CD8-positive, alpha-beta memory T cell (primary cell): ENCODE measurements at regions not wholly inside any gene's neighbourhood (a gene's known extent, or its start where the extent isn't known, plus 50 kb on each side); places are given as distances from the start of the nearest gene placed in this dataset.

Experiments
- CTCF ChIA-PET: fragments of 350-600 bp; sonication (Branson Sonifier 250); formaldehyde crosslinking; loops from one replicate; lab custom pipeline; 2021; ENCODE audit warnings: antibody characterized with exemption; lab: Charles Lee
- POLR2A ChIA-PET: fragments of 350-600 bp; sonication (Branson Sonifier 250); formaldehyde crosslinking; loops from one replicate; lab custom pipeline; 2021; ENCODE audit warnings: antibody characterized with exemption; lab: Charles Lee
- DNase-seq, 5 donors: peaks; one replicate each; pipeline versions ENCODE4 v3.0.0 to v3.0.0-alpha.2; 2020 to 2022; ENCODE audit warnings: mixed read lengths in 1 of 5
- H3K27ac ChIP-seq: one replicate; pipeline ENCODE4 v1.7.0; 2013; ENCODE audit warnings: low read depth, mild to moderate bottlenecking, low read length, moderate library complexity
- H3K27me3 ChIP-seq: 2 replicates; pipeline ENCODE4 v1.7.0; 2013; ENCODE audit warnings: low read length, mild to moderate bottlenecking; ENCODE audit not compliant: insufficient read depth, poor library complexity, severe bottlenecking
- H3K36me3 ChIP-seq: 2 replicates; pipeline ENCODE4 v1.7.0; 2013; ENCODE audit warnings: mild to moderate bottlenecking, low read length, moderate library complexity; ENCODE audit not compliant: insufficient read depth
- H3K4me1 ChIP-seq: 2 replicates; pipeline ENCODE4 v1.7.0; 2013; ENCODE audit warnings: mild to moderate bottlenecking, low read length, moderate library complexity; ENCODE audit not compliant: insufficient read depth
- H3K4me3 ChIP-seq: 2 replicates; pipeline ENCODE4 v1.7.0; 2013; ENCODE audit warnings: mild to moderate bottlenecking, low read length
- H3K9me3 ChIP-seq: 2 replicates; pipeline ENCODE4 v1.7.0; 2013; ENCODE audit warnings: mild to moderate bottlenecking, low read length
- H3K27ac Mint-ChIP-seq, 8 donors: one replicate each; pipeline ENCODE4 v1.8.0; 2020 to 2021; ENCODE audit warnings: mixed read lengths in 8 of 8, mild to moderate bottlenecking in 6 of 8, inconsistent platforms in 3 of 8, moderate library complexity in 3 of 8
- H3K27me3 Mint-ChIP-seq, 2 donors: one replicate each; pipeline ENCODE4 v1.8.0; 2020 to 2021; ENCODE audit warnings: mixed read lengths in 2 of 2, mild to moderate bottlenecking in 1 of 2, moderate library complexity in 1 of 2
- H3K36me3 Mint-ChIP-seq, 3 donors: one replicate each; pipeline ENCODE4 v1.8.0; 2020 to 2021; ENCODE audit warnings: mixed read lengths in 3 of 3, inconsistent platforms in 1 of 3, mild to moderate bottlenecking in 1 of 3
- H3K4me1 Mint-ChIP-seq, 3 donors: one replicate each; pipeline ENCODE4 v1.8.0; 2020 to 2021; ENCODE audit warnings: mixed read lengths in 3 of 3, inconsistent platforms in 1 of 3, mild to moderate bottlenecking in 1 of 3
- H3K4me3 Mint-ChIP-seq, 7 donors: one replicate each; pipeline ENCODE4 v1.8.0; 2020 to 2021; ENCODE audit warnings: mixed read lengths in 7 of 7, mild to moderate bottlenecking in 6 of 7, moderate library complexity in 4 of 7, inconsistent platforms in 2 of 7
- H3K9me3 Mint-ChIP-seq, 5 donors: one replicate each; pipeline ENCODE4 v1.8.0; 2020 to 2022; ENCODE audit warnings: mixed read lengths in 5 of 5, mild to moderate bottlenecking in 3 of 5, moderate library complexity in 2 of 5, inconsistent platforms in 1 of 5

- Histone ChIP-seq H3K27ac (no peak overlapping the region), H3K36me3 (no peaks in the 10 kb centered on the region), H3K27me3 (no peaks in the 10 kb centered on the region), H3K4me3 (no peak overlapping the region), H3K9me3 (peaks cover 3% of the 10 kb centered on the region), H3K4me1 (no peaks in the 10 kb centered on the region)
- ChIA-PET CTCF (interaction anchor here (1.4 kb wide), 1 partner anchor 17 kb away, joined by 3 read pairs; no protein-coding TSS in a partner anchor), POLR2A (no interaction called here)
- no peaks in the 10 kb centered on the region for H3K36me3 Mint-ChIP-seq
- H3K9me3 Mint-ChIP-seq, result peaks cover 5 to 11% (median 7%) of the 10 kb centered on the region in 5 donors
- no peak overlapping the region for H3K4me3 Mint-ChIP-seq
- H3K27me3 Mint-ChIP-seq, result peaks cover 5 to 10% of the 10 kb centered on the region in 2 donors
- DNase-seq, result no peak
- H3K27ac Mint-ChIP-seq, result no peak overlapping the region
- H3K4me1 Mint-ChIP-seq, result no peaks in the 10 kb centered on the region
Observed at GRCh38 chr15:81595752-81596151, 221.7 kb upstream of the TMC3 start.

GRCh38 chr15:81589671-81590070 is 215.7 kb upstream of the TMC3 start:
- DNase-seq, result no peak
- Histone ChIP-seq H3K9me3 (no peaks in the 10 kb centered on the region), H3K4me1 (no peaks in the 10 kb centered on the region), H3K4me3 (no peak overlapping the region), H3K36me3 (no peaks in the 10 kb centered on the region), H3K27ac (no peak overlapping the region), H3K27me3 (no peaks in the 10 kb centered on the region)
- Mint-ChIP-seq H3K27me3 (peaks cover 0 to 8% of the 10 kb centered on the region in 2 donors), H3K9me3 (peaks cover 0 to 6% (median 2%) of the 10 kb centered on the region in 5 donors), H3K4me1 (no peaks in the 10 kb centered on the region), H3K36me3 (no peaks in the 10 kb centered on the region), H3K4me3 (no peak overlapping the region), H3K27ac (no peak overlapping the region)
- CTCF ChIA-PET, result no interaction called here
- POLR2A ChIA-PET, result no interaction called here

GRCh38 chr15:81575436-81576123 is 201.6 kb upstream of the TMC3 start:
- Histone ChIP-seq H3K9me3 (no peaks in the 10 kb centered on the region), H3K36me3 (no peaks in the 10 kb centered on the region), H3K4me1 (no peaks in the 10 kb centered on the region), H3K27me3 (no peaks in the 10 kb centered on the region), H3K27ac (no peak overlapping the region), H3K4me3 (no peak overlapping the region)
- DNase-seq, result no peak
- Mint-ChIP-seq H3K9me3 (peaks cover 0 to 5% (median 0%) of the 10 kb centered on the region in 5 donors), H3K4me1 (no peaks in the 10 kb centered on the region), H3K4me3 (no peak overlapping the region), H3K27ac (no peak overlapping the region), H3K27me3 (peaks cover 5 to 32% of the 10 kb centered on the region in 2 donors), H3K36me3 (no peaks in the 10 kb centered on the region)
- CTCF ChIA-PET, result no interaction called here
- POLR2A ChIA-PET, result no interaction called here

GRCh38 chr15:81573098-81573746 is 199.2 kb upstream of the TMC3 start:
- Mint-ChIP-seq H3K27me3 (peaks cover 3 to 32% of the 10 kb centered on the region in 2 donors), H3K4me1 (no peaks in the 10 kb centered on the region), H3K4me3 (no peak overlapping the region), H3K27ac (no peak overlapping the region), H3K9me3 (peaks cover 0 to 5% (median 0%) of the 10 kb centered on the region in 5 donors), H3K36me3 (no peaks in the 10 kb centered on the region)
- no peaks in the 10 kb centered on the region for H3K9me3 ChIP-seq
- H3K4me3 ChIP-seq, result no peak overlapping the region
- no peaks in the 10 kb centered on the region for H3K27me3 ChIP-seq
- DNase-seq, result no peak
- ChIA-PET CTCF (no interaction called here), POLR2A (no interaction called here)
- H3K36me3 ChIP-seq, result no peaks in the 10 kb centered on the region
- no peaks in the 10 kb centered on the region for H3K4me1 ChIP-seq
- H3K27ac ChIP-seq, result no peak overlapping the region

- DNase-seq, result no peak
- Histone ChIP-seq H3K27ac (no peak overlapping the region), H3K9me3 (no peaks in the 10 kb centered on the region), H3K4me3 (no peak overlapping the region), H3K27me3 (no peaks in the 10 kb centered on the region), H3K36me3 (no peaks in the 10 kb centered on the region), H3K4me1 (no peaks in the 10 kb centered on the region)
- peaks cover 5 to 32% of the 10 kb centered on the region in 2 donors for H3K27me3 Mint-ChIP-seq
- H3K4me1 Mint-ChIP-seq, result no peaks in the 10 kb centered on the region
- POLR2A ChIA-PET, result no interaction called here
- peaks cover 0 to 5% (median 0%) of the 10 kb centered on the region in 5 donors for H3K9me3 Mint-ChIP-seq
- H3K27ac Mint-ChIP-seq, result no peak overlapping the region
- CTCF ChIA-PET, result no interaction called here
- H3K4me3 Mint-ChIP-seq, result no peak overlapping the region
- H3K36me3 Mint-ChIP-seq, result no peaks in the 10 kb centered on the region
Observed at GRCh38 chr15:81572190-81572589, 198.2 kb upstream of the TMC3 start.

GRCh38 chr15:81569286-81570080 is 195.5 kb upstream of the TMC3 start:
- CTCF ChIA-PET, result no interaction called here
- peaks cover 5 to 20% of the 10 kb centered on the region in 2 donors for H3K27me3 Mint-ChIP-seq
- H3K27me3 ChIP-seq, result no peaks in the 10 kb centered on the region
- no peaks in the 10 kb centered on the region for H3K4me1 ChIP-seq
- H3K9me3 ChIP-seq, result no peaks in the 10 kb centered on the region
- H3K27ac ChIP-seq, result no peak overlapping the region
- H3K4me1 Mint-ChIP-seq, result no peaks in the 10 kb centered on the region
- H3K4me3 Mint-ChIP-seq, result no peak overlapping the region
- no peaks in the 10 kb centered on the region for H3K36me3 Mint-ChIP-seq
- H3K36me3 ChIP-seq, result no peaks in the 10 kb centered on the region
- no peak overlapping the region for H3K4me3 ChIP-seq
- no peak for DNase-seq
- POLR2A ChIA-PET, result no interaction called here
- H3K9me3 Mint-ChIP-seq, result peaks cover 0 to 7% (median 0%) of the 10 kb centered on the region in 5 donors
- no peak overlapping the region for H3K27ac Mint-ChIP-seq

- no peak overlapping the region for H3K4me3 Mint-ChIP-seq
- Histone ChIP-seq H3K27ac (no peak overlapping the region), H3K4me1 (no peaks in the 10 kb centered on the region), H3K36me3 (no peaks in the 10 kb centered on the region), H3K4me3 (no peak overlapping the region), H3K27me3 (no peaks in the 10 kb centered on the region), H3K9me3 (no peaks in the 10 kb centered on the region)
- CTCF ChIA-PET, result no interaction called here
- no peak for DNase-seq
- H3K4me1 Mint-ChIP-seq, result no peaks in the 10 kb centered on the region
- POLR2A ChIA-PET, result no interaction called here
- no peaks in the 10 kb centered on the region for H3K36me3 Mint-ChIP-seq
- peaks cover 5 to 11% of the 10 kb centered on the region in 2 donors for H3K27me3 Mint-ChIP-seq
- H3K9me3 Mint-ChIP-seq, result peaks cover 0 to 7% (median 0%) of the 10 kb centered on the region in 5 donors
- no peak overlapping the region for H3K27ac Mint-ChIP-seq
Observed at GRCh38 chr15:81567924-81568323, 193.9 kb upstream of the TMC3 start.

- DNase-seq, result no peak
- CTCF ChIA-PET, result no interaction called here
- no peaks in the 10 kb centered on the region for H3K4me1 ChIP-seq
- no peaks in the 10 kb centered on the region for H3K36me3 ChIP-seq
- H3K4me3 ChIP-seq, result no peak overlapping the region
- no peaks in the 10 kb centered on the region for H3K36me3 Mint-ChIP-seq
- H3K4me3 Mint-ChIP-seq, result no peak overlapping the region
- no peak overlapping the region for H3K27ac Mint-ChIP-seq
- H3K9me3 Mint-ChIP-seq, result peaks cover 0 to 2% (median 0%) of the 10 kb centered on the region in 5 donors
- no peaks in the 10 kb centered on the region for H3K4me1 Mint-ChIP-seq
- no peaks in the 10 kb centered on the region for H3K9me3 ChIP-seq
- H3K27me3 ChIP-seq, result no peaks in the 10 kb centered on the region
- peaks cover 4% of the 10 kb centered on the region in 2 donors for H3K27me3 Mint-ChIP-seq
- POLR2A ChIA-PET, result no interaction called here
- no peak overlapping the region for H3K27ac ChIP-seq
Observed at GRCh38 chr15:81562986-81563385, 189.0 kb upstream of the TMC3 start.
